ENCODE measurements at regions not wholly inside any gene's neighbourhood (a gene's known extent, or its start where the extent isn't known, plus 50 kb on each side); places are given as distances from the start of the nearest gene placed in this dataset.
"Not testable (repeated sequence)": the region's sequence is repeated elsewhere in the genome, so short reads cannot be mapped to it uniquely, and the experiment has no call there.

DNA sequence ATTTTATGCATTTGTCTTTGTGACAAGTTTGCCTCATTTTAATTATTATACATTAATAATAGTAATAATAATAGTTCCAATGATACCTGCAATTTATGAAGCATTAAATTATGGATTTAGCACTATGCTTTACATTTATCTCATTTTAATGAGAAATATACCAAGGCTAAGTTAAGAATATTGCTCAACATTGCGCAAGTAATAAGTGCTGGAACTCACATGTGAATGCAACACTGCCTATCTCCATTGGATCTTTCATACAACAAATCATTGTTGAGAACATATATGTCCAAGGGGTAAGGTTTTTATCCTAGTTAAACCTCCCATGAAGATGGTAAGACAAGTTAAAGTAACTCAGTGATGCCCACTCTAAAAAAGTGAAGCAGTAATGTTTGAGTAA lies 703.7 kb upstream of the SOX9 start:
- intact Hi-C loops (cut with DNase I), result no loop called here
- DNase-seq (ENCODE audit: low spot score) (no peak), ATAC-seq (no peak)

DNA sequence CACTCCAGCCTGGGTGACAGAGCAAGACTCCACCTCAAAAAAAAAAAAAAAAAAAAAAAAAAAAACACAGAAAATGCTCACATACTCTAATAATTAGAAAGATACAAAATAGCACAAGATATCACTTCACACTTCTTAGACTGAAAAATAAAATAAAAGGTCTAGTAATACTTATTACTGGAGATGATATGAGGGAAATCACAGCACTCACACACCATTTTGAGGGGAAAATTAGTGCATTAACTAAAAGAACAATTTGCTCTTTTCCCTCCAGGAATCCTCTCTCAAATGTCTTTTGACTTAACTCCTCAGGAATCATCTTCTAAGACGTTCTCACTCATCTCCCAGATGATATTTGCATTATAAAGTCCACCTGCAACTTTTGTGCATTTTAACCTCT lies 697.9 kb upstream of the SOX9 start:
- intact Hi-C loops (cut with DNase I), result no loop called here
- ATAC-seq (no peak), DNase-seq (ENCODE audit: low spot score) (no peak)

- intact Hi-C loops (cut with DNase I), result no loop called here
- no peak for DNase-seq (ENCODE audit: low spot score)
- no peak for ATAC-seq
These were observed 696.8 kb upstream of the SOX9 start for GRCh38 chr17:71423871-71424546.

- DNase-seq (ENCODE audit: low spot score), result no peak
- intact Hi-C loops (cut with DNase I), result no loop called here
- no peak for ATAC-seq
These were observed 693.0 kb upstream of the SOX9 start for GRCh38 chr17:71427801-71428200.

- DNase-seq (ENCODE audit: low spot score) (no peak), ATAC-seq (no peak)
- intact Hi-C loops (cut with DNase I), result no loop called here
These were observed 691.9 kb upstream of the SOX9 start for GRCh38 chr17:71428897-71429296.

DNA sequence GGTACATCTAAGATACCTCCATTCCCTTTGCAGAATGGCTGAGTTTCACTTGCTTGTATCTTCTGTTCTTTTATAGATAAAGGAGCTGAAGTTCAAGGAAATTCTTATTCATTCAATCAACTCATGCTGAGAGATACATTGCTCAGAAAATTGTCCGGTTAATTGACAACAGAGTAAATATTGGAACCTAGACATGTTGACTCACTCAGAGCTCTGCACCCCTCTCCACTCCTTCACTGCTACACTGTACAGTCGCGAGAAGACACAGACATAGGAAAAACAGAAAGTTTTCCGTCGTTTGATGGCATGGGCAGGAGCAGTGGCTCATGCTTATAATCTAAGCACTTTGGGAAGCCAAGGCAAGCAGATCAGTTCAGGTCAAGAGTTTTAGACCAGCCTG lies 690.5 kb upstream of the SOX9 start:
- ATAC-seq, result no peak
- DNase-seq (ENCODE audit: low spot score), result no peak
- intact Hi-C loops (cut with DNase I), result no loop called here

DNA sequence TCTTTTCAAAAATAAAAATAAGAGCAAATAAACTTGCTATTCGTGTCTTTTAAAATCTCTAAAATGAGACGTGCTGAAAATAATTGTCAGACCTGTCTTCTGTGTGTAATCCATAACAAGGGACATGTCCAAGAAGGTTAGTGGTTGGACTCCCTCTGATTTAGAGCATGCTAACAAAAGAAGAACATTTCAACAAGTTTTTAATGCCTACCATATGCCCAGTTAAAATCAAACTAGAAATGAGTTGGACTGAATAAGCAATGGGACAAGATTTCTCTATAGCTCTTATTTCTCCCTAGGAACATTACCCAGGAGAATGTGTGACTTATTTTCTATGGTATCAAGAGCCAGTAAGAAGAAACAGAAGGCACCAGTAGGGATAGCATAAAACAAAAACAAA lies 689.7 kb upstream of the SOX9 start:
- ATAC-seq (no peak), DNase-seq (ENCODE audit: low spot score) (no peak)
- intact Hi-C loops (cut with DNase I), result no loop called here

- intact Hi-C loops (cut with DNase I), result no loop called here
- ATAC-seq (no peak), DNase-seq (ENCODE audit: low spot score) (no peak)
These were observed 688.2 kb upstream of the SOX9 start for GRCh38 chr17:71432378-71433315.

DNA sequence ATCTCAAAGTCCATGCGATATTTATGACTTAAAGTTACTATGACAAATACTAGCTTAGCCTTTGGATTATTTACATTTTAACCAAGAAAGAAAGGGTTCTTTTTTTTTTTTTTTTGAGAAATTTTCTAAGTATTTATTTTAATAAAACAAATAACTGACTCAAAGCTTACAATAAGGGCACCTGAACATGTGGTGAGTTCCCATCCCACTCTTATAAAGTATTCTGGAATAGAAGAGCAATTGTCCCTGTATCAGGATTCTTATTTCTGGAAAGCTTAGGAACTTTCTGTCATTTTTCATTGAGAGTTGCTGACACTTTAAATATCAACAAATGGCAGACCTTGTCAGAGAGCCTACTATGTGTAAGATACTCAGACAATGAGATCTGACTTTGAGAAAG lies 686.1 kb upstream of the SOX9 start:
- DNase-seq (ENCODE audit: low spot score) (no peak), ATAC-seq (no peak)
- intact Hi-C loops (cut with DNase I), result no loop called here

GRCh38 chr17:71436479-71436878 lies 684.3 kb upstream of the SOX9 start:
- intact Hi-C loops (cut with DNase I), result no loop called here
- DNase-seq (ENCODE audit: low spot score), result no peak
- ATAC-seq, result no peak

- DNase-seq (ENCODE audit: low spot score) (no peak), ATAC-seq (no peak)
- intact Hi-C loops (cut with DNase I), result no loop called here
These were observed 683.7 kb upstream of the SOX9 start for GRCh38 chr17:71437166-71437565.

DNA sequence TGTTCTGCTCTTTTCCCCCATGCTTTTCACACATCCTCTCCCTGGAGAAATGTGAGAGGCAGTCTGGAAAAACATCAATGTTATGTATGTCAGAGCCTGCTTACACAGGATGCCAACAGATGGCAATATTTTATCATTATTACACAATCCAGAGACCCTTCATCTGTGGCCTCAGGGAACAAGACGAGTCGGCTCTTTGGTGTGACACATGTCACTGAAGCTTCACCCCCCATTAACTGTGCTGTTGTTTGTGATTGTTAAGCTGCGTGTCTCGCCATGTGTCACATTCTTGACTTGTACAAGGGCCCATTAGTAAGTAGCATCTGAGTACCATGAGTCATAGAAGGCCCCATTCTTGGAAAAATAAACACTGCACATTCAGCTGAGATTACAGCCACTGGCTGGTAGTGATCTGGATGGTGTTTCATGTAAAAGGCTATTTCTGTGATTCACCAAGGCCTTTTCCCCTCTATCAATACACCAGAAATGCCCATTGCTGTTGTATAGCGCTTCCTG lies 682.1 kb upstream of the SOX9 start:
- DNase-seq (ENCODE audit: low spot score) (no peak), ATAC-seq (no peak)
- intact Hi-C loops (cut with DNase I), result no loop called here

DNA sequence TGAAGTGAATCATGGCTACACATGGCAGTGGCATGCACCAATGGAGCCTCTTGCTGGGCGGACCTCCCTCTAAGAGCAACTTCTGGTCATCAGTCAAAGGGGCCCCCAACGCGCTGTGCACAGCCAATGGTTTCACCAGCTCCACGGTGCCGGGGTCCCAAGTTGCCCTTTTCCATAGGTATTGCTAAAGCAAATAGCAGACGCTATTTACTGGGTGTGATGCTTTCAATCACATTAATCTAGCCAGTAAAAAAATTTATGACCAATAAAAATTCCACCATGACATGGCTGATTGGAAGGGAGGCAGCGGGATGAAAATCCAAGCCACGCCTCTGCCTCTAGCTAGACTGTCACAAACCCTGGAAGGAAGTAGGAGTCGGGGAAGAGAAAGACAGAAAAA lies 680.3 kb upstream of the SOX9 start:
- DNase-seq (ENCODE audit: low spot score) (no peak), ATAC-seq (no peak)
- intact Hi-C loops (cut with DNase I), result no loop called here

GRCh38 chr17:71441098-71441497 lies 679.7 kb upstream of the SOX9 start:
- DNase-seq (ENCODE audit: low spot score), result no peak
- ATAC-seq, result no peak
- intact Hi-C loops (cut with DNase I), result no loop called here

DNA sequence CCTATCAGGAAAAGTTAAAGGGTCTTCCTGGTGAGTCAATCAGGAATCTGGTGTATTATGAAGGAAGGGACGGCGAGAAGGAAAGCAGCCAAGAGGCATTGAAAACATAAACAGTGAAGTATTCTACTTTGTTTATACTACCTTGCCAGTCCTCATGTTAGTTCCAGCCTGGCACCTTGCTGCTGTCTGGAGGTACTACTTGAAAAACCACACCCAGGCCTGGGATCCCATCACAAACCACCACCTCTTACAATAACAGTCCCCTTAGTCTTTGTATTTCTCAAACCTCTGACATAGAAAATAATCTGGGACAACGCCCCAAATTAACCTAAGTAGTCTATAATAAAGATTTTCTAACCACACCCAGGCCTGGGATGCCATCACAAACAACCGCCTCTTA lies 676.7 kb upstream of the SOX9 start:
- intact Hi-C loops (cut with DNase I), result no loop called here
- DNase-seq (ENCODE audit: low spot score) (no peak), ATAC-seq (no peak)

- DNase-seq (ENCODE audit: low spot score) (no peak), ATAC-seq (no peak)
- intact Hi-C loops (cut with DNase I), result no loop called here
These were observed 674.0 kb upstream of the SOX9 start for GRCh38 chr17:71446645-71447437.

GRCh38 chr17:71447644-71448043 lies 673.2 kb upstream of the SOX9 start:
- no peak for DNase-seq (ENCODE audit: low spot score)
- ATAC-seq, result no peak
- intact Hi-C loops (cut with DNase I), result no loop called here

- intact Hi-C loops (cut with DNase I); DNase-seq (ENCODE audit: low spot score); ATAC-seq: not testable (repeated sequence)
These were observed 670.2 kb upstream of the SOX9 start for GRCh38 chr17:71450657-71451056.

DNA sequence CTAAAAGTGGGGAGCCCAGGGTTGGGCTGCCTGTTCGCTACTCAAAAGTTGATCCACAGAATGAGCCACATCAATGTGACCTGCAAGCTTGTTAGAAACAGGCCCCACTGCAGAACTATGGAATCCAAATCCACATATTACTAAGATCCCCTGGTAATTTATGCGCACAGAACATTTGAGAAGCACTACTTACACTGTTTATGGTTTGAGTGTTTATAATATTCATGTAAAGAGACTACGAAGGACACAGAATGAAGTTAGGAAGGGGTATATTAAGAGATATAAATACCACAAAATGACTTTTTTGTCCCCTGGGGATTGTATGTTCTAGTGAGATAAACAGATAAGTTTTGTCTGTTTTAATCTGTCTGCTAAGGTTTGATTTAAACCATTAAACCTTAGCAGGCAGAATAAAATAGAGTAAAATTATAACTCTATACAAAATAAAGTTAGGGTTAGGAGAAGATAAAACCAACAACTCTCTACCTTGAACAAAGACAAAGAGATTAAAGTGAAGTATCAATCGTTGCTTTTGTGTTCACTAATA lies 666.9 kb upstream of the SOX9 start:
- ATAC-seq, result no peak
- no peak for DNase-seq (ENCODE audit: low spot score)
- intact Hi-C loops (cut with DNase I), result no loop called here

Measured in sciatic nerve (tissue), 2 donors.